GM23338 (cell line): ENCODE measurements at regions not wholly inside any gene's neighbourhood (a gene's known extent, or its start where the extent isn't known, plus 50 kb on each side); places are given as distances from the start of the nearest gene placed in this dataset.

Experiments used
- CREB1 ChIP-seq: fragments of 250-450 bp; sonication (Bioruptor Pico); IDR thresholded peaks from 2 replicates; pipeline ENCODE4 v1.5.0; 2020; ENCODE audit warnings: low read depth, mild to moderate bottlenecking, moderate library complexity
- EZH2phosphoT487 ChIP-seq: fragments of 200-600 bp; sonication (generic); IDR thresholded peaks from one replicate; pipeline ENCODE4 v1.8.1; 2018; ENCODE audit warnings: antibody characterized with exemption; ENCODE audit not compliant: unreplicated experiment
- JUNB ChIP-seq: IDR thresholded peaks from one replicate; pipeline ENCODE4 v1.6.1; 2016; ENCODE audit warnings: antibody characterized with exemption; ENCODE audit not compliant: unreplicated experiment
- POLR2AphosphoS5 ChIP-seq: IDR thresholded peaks from 2 replicates; pipeline ENCODE4 v1.6.1; 2016; ENCODE audit warnings: antibody characterized with exemption, low read depth
- STAT1 ChIP-seq: IDR thresholded peaks from one replicate; pipeline ENCODE4 v1.6.1; 2016; ENCODE audit warnings: antibody characterized with exemption; ENCODE audit not compliant: unreplicated experiment
- ZNF331 ChIP-seq: fragments of 250-450 bp; sonication (Bioruptor Pico); IDR thresholded peaks from 2 replicates; pipeline ENCODE4 v1.5.0; 2020; ENCODE audit warnings: low read depth, mild to moderate bottlenecking, moderate library complexity
- TF ChIP-seq, protein P1 (sequence below): fragments of 250-450 bp; sonication (Bioruptor Pico); IDR thresholded peaks from 2 replicates; pipeline ENCODE4 v1.5.0; 2020; ENCODE audit warnings: mild to moderate bottlenecking, moderate library complexity
- TF ChIP-seq, protein P2 (sequence below), 2 experiments: fragments of 200-600 bp in 1 of 2; sonication (generic) in 1 of 2; conservative IDR thresholded peaks; 2 replicates each; pipeline versions ENCODE4 v1.5.1 to v1.6.1; 2016 to 2017; ENCODE audit warnings: antibody characterized with exemption in 2 of 2, low read depth in 2 of 2, mild to moderate bottlenecking in 2 of 2, moderate library complexity in 1 of 2
- TF ChIP-seq, protein P3 (sequence below): IDR thresholded peaks from one replicate; pipeline ENCODE4 v1.6.1; 2018; ENCODE audit warnings: antibody characterized with exemption; ENCODE audit not compliant: unreplicated experiment
- TF ChIP-seq, protein P4 (sequence below): IDR thresholded peaks from 2 replicates; pipeline ENCODE4 v1.6.1; 2016; ENCODE audit warnings: antibody characterized with exemption

DNA sequence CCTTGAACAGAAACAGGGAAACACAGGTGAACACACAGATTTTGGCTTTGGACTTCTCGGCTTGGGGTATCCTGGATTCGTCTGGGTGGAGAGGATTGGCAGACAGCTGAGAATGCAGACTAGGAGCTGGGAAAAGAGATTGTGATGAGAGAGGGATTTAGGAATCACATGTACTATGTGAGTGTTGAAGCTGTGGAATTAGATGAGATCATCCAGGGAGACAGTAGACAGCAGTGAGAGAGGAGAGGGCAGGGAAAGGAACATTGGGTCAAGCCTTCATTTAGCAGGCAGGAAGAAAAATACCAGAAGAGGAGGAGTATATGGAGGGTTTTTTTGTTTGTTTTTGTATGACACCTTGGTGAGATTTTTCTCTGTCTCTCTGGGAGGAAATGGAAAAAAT is 262.1 kb upstream of the TBL1XR1 start (continued):
- TF ChIP-seq, protein P1, sequence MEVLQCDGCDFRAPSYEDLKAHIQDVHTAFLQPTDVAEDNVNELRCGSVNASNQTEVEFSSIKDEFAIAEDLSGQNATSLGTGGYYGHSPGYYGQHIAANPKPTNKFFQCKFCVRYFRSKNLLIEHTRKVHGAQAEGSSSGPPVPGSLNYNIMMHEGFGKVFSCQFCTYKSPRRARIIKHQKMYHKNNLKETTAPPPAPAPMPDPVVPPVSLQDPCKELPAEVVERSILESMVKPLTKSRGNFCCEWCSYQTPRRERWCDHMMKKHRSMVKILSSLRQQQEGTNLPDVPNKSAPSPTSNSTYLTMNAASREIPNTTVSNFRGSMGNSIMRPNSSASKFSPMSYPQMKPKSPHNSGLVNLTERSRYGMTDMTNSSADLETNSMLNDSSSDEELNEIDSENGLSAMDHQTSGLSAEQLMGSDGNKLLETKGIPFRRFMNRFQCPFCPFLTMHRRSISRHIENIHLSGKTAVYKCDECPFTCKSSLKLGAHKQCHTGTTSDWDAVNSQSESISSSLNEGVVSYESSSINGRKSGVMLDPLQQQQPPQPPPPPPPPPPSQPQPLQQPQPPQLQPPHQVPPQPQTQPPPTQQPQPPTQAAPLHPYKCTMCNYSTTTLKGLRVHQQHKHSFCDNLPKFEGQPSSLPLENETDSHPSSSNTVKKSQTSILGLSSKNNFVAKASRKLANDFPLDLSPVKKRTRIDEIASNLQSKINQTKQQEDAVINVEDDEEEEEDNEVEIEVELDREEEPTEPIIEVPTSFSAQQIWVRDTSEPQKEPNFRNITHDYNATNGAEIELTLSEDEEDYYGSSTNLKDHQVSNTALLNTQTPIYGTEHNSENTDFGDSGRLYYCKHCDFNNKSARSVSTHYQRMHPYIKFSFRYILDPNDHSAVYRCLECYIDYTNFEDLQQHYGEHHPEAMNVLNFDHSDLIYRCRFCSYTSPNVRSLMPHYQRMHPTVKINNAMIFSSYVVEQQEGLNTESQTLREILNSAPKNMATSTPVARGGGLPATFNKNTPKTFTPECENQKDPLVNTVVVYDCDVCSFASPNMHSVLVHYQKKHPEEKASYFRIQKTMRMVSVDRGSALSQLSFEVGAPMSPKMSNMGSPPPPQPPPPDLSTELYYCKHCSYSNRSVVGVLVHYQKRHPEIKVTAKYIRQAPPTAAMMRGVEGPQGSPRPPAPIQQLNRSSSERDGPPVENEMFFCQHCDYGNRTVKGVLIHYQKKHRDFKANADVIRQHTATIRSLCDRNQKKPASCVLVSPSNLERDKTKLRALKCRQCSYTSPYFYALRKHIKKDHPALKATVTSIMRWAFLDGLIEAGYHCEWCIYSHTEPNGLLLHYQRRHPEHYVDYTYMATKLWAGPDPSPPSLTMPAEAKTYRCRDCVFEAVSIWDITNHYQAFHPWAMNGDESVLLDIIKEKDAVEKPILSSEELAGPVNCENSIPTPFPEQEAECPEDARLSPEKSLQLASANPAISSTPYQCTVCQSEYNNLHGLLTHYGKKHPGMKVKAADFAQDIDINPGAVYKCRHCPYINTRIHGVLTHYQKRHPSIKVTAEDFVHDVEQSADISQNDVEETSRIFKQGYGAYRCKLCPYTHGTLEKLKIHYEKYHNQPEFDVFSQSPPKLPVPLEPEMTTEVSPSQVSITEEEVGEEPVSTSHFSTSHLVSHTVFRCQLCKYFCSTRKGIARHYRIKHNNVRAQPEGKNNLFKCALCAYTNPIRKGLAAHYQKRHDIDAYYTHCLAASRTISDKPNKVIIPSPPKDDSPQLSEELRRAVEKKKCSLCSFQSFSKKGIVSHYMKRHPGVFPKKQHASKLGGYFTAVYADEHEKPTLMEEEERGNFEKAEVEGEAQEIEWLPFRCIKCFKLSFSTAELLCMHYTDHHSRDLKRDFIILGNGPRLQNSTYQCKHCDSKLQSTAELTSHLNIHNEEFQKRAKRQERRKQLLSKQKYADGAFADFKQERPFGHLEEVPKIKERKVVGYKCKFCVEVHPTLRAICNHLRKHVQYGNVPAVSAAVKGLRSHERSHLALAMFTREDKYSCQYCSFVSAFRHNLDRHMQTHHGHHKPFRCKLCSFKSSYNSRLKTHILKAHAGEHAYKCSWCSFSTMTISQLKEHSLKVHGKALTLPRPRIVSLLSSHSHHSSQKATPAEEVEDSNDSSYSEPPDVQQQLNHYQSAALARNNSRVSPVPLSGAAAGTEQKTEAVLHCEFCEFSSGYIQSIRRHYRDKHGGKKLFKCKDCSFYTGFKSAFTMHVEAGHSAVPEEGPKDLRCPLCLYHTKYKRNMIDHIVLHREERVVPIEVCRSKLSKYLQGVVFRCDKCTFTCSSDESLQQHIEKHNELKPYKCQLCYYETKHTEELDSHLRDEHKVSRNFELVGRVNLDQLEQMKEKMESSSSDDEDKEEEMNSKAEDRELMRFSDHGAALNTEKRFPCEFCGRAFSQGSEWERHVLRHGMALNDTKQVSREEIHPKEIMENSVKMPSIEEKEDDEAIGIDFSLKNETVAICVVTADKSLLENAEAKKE (CRISPR knock-in tag), result no peak
- TF ChIP-seq POLR2AphosphoS5, result no peak
- TF ChIP-seq STAT1, result no peak
- no peak for TF ChIP-seq EZH2phosphoT487
- TF ChIP-seq, protein P2, sequence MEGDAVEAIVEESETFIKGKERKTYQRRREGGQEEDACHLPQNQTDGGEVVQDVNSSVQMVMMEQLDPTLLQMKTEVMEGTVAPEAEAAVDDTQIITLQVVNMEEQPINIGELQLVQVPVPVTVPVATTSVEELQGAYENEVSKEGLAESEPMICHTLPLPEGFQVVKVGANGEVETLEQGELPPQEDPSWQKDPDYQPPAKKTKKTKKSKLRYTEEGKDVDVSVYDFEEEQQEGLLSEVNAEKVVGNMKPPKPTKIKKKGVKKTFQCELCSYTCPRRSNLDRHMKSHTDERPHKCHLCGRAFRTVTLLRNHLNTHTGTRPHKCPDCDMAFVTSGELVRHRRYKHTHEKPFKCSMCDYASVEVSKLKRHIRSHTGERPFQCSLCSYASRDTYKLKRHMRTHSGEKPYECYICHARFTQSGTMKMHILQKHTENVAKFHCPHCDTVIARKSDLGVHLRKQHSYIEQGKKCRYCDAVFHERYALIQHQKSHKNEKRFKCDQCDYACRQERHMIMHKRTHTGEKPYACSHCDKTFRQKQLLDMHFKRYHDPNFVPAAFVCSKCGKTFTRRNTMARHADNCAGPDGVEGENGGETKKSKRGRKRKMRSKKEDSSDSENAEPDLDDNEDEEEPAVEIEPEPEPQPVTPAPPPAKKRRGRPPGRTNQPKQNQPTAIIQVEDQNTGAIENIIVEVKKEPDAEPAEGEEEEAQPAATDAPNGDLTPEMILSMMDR (conservative IDR thresholded peaks at IDR 0.05; ENCODE audit: low read depth in 2 of 2), result no peak
- TF ChIP-seq, protein P3, sequence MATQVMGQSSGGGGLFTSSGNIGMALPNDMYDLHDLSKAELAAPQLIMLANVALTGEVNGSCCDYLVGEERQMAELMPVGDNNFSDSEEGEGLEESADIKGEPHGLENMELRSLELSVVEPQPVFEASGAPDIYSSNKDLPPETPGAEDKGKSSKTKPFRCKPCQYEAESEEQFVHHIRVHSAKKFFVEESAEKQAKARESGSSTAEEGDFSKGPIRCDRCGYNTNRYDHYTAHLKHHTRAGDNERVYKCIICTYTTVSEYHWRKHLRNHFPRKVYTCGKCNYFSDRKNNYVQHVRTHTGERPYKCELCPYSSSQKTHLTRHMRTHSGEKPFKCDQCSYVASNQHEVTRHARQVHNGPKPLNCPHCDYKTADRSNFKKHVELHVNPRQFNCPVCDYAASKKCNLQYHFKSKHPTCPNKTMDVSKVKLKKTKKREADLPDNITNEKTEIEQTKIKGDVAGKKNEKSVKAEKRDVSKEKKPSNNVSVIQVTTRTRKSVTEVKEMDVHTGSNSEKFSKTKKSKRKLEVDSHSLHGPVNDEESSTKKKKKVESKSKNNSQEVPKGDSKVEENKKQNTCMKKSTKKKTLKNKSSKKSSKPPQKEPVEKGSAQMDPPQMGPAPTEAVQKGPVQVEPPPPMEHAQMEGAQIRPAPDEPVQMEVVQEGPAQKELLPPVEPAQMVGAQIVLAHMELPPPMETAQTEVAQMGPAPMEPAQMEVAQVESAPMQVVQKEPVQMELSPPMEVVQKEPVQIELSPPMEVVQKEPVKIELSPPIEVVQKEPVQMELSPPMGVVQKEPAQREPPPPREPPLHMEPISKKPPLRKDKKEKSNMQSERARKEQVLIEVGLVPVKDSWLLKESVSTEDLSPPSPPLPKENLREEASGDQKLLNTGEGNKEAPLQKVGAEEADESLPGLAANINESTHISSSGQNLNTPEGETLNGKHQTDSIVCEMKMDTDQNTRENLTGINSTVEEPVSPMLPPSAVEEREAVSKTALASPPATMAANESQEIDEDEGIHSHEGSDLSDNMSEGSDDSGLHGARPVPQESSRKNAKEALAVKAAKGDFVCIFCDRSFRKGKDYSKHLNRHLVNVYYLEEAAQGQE, result no peak
- TF ChIP-seq JUNB, result no peak
- TF ChIP-seq ZNF331, result no peak
- TF ChIP-seq, protein P4, sequence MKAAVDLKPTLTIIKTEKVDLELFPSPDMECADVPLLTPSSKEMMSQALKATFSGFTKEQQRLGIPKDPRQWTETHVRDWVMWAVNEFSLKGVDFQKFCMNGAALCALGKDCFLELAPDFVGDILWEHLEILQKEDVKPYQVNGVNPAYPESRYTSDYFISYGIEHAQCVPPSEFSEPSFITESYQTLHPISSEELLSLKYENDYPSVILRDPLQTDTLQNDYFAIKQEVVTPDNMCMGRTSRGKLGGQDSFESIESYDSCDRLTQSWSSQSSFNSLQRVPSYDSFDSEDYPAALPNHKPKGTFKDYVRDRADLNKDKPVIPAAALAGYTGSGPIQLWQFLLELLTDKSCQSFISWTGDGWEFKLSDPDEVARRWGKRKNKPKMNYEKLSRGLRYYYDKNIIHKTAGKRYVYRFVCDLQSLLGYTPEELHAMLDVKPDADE, result no peak
- TF ChIP-seq CREB1, result no peak
